ENCODE measurements at regions not wholly inside any gene's neighbourhood (a gene's known extent, or its start where the extent isn't known, plus 50 kb on each side); places are given as distances from the start of the nearest gene placed in this dataset.

DNA sequence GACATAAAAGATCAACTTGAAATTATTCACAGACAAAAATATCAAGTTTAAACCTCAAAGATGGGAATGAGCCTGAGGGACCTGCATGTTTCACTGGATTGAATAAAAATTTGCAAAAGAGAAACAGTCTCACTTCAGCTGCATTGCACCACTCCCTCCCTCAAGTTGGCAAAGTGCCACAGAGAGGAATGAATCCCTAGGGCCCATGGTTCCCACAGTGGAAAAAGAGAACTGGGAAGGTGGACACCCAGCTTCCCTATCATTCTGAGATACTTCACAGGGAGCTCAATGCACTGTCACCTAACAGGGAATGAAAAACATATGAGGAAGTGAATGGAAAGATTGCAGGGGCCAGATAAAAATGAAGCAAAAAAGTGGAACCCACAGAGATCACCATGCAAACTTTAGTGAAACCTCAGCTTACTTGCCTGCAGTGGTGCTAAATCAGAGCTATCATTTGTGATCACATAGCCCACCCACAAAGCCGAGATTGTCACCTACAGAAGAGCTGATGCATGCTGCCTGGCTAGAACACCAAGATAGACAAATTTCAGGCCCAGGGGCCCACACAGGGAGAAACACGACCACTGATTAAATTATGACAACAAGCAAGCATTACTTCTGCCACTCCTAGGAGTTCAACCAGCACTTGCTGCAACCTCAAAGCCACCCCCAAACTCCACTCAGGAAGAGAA lies 911.3 kb downstream of the LRFN5 start:
- no peak for DNase-seq (ENCODE audit: low read depth)
- no peak for TF ChIP-seq MYC (IDR thresholded peaks at IDR 0.05; ENCODE audit: low read depth, low read length)
- TF ChIP-seq, protein P1, sequence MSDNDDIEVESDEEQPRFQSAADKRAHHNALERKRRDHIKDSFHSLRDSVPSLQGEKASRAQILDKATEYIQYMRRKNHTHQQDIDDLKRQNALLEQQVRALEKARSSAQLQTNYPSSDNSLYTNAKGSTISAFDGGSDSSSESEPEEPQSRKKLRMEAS (IDR thresholded peaks at IDR 0.05; ENCODE audit: low read depth, low read length) = no peak
- TF ChIP-seq, protein P2, sequence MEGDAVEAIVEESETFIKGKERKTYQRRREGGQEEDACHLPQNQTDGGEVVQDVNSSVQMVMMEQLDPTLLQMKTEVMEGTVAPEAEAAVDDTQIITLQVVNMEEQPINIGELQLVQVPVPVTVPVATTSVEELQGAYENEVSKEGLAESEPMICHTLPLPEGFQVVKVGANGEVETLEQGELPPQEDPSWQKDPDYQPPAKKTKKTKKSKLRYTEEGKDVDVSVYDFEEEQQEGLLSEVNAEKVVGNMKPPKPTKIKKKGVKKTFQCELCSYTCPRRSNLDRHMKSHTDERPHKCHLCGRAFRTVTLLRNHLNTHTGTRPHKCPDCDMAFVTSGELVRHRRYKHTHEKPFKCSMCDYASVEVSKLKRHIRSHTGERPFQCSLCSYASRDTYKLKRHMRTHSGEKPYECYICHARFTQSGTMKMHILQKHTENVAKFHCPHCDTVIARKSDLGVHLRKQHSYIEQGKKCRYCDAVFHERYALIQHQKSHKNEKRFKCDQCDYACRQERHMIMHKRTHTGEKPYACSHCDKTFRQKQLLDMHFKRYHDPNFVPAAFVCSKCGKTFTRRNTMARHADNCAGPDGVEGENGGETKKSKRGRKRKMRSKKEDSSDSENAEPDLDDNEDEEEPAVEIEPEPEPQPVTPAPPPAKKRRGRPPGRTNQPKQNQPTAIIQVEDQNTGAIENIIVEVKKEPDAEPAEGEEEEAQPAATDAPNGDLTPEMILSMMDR (IDR thresholded peaks at IDR 0.05; ENCODE audit: low read depth, low read length) = no peak
- no peak for TF ChIP-seq POLR2A (IDR thresholded peaks at IDR 0.05; ENCODE audit: extremely low read depth, insufficient read length)
- H3K4me3 ChIP-seq (ENCODE audit: low read depth, low read length) = no peak overlapping the region

DNA sequence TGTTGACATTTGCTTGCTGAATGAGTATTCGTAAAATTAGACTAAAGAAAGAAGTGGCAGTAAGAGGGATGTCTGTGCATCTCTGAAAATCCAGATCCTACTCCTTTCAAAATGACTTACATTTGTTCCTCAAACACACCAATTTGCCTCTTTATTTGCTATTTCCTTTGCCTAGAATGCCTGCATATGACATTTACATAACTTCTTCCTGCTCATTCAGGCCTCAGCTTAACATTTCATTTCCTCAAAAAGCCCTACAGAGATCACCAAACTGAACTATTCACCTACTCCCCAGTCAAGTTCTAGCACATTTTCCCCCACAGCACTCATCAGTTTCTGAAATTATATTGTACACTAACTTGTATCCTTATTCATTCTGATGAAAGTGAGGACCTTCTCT lies 907.2 kb downstream of the LRFN5 start:
- TF ChIP-seq MYC (IDR thresholded peaks at IDR 0.05; ENCODE audit: low read depth, low read length) = no peak
- TF ChIP-seq, protein P2 (IDR thresholded peaks at IDR 0.05; ENCODE audit: low read depth, low read length) = no peak
- TF ChIP-seq, protein P1 (IDR thresholded peaks at IDR 0.05; ENCODE audit: low read depth, low read length) = no peak
- no peak for TF ChIP-seq POLR2A (IDR thresholded peaks at IDR 0.05; ENCODE audit: extremely low read depth, insufficient read length)
- H3K4me3 ChIP-seq (ENCODE audit: low read depth, low read length) = no peak overlapping the region
- no peak for DNase-seq (ENCODE audit: low read depth)

DNA sequence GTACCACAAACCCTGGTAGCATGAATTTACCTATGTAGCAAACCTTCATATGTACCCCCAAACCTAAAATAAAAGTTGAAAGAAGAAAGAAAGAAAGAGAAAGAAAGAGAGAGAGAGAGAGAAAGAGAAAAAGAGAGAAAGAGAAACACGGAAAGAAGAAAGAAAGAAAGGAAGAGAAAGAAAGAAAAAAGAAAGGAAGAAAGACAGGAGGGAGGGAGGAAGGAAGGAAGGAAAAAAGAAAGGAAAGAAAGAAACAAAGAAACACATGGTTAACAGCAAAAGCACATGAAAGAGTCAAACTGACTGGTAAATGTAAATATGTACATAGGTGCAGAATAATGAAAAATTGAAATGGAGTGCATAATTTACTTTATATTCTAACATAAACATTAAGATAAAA lies 903.4 kb downstream of the LRFN5 start:
- no peak overlapping the region for H3K4me3 ChIP-seq (ENCODE audit: low read depth, low read length)
- no peak for DNase-seq (ENCODE audit: low read depth)
- TF ChIP-seq, protein P1 (IDR thresholded peaks at IDR 0.05; ENCODE audit: low read depth, low read length) = no peak
- TF ChIP-seq POLR2A (IDR thresholded peaks at IDR 0.05; ENCODE audit: extremely low read depth, insufficient read length) (no peak), MYC (IDR thresholded peaks at IDR 0.05; ENCODE audit: low read depth, low read length) (no peak)
- TF ChIP-seq, protein P2 (IDR thresholded peaks at IDR 0.05; ENCODE audit: low read depth, low read length) = no peak

DNA sequence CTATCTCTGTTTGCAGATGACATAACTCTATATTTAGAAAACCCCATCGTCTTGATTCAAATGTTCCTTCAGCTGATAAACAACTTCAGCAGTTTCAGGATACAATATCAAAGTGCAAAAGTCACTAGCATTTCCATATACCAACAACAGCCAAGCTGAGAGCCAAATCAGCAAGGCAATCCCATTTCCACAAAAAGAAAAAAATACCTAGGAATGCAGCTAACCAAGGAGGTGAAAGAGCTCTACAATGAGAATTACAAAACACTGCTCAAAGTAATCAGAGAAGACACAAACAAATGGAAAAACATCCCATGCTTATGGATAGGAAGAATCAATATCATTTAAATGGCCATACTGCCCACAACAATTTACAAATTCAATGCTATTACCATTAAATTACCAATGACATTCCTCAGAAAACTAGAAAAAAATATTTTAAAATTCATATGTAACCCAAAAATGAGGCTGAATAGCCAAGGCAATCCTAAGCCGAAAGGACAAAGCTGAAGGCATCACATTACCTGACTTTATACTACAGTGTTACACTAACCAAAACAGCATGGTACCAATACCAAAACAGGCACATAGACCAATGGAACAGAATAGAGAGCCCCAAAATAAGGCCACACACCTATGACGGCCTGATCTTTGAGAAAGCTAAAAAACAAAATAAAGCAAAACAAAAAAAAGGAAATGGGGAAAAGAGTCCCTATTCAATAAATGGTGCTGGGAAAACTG lies 901.7 kb downstream of the LRFN5 start:
- TF ChIP-seq POLR2A (IDR thresholded peaks at IDR 0.05; ENCODE audit: extremely low read depth, insufficient read length) (no peak), MYC (IDR thresholded peaks at IDR 0.05; ENCODE audit: low read depth, low read length) (no peak)
- TF ChIP-seq, protein P1 (IDR thresholded peaks at IDR 0.05; ENCODE audit: low read depth, low read length) = no peak
- TF ChIP-seq, protein P2 (IDR thresholded peaks at IDR 0.05; ENCODE audit: low read depth, low read length) = no peak
- H3K4me3 ChIP-seq (ENCODE audit: low read depth, low read length) = no peak overlapping the region
- DNase-seq (ENCODE audit: low read depth) = no peak

DNA sequence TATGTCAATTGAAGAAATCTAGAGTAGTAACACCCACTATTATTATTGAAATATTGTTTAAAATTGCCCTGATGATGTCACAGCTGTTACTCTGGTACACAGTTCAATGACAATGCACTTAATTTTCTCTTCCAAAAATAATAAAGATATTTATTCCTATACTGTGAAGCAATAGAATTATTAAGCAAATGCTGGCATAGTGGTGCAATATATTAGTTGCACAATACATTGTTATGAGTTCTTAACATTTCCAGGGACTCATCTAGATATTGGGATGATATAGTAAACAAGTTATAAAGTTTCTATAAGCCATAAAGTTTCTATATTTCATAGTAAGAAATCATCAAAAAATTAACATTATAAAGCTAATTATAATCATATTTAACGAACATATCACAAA lies 897.8 kb downstream of the LRFN5 start:
- no peak for TF ChIP-seq POLR2A (IDR thresholded peaks at IDR 0.05; ENCODE audit: extremely low read depth, insufficient read length)
- TF ChIP-seq, protein P1 (IDR thresholded peaks at IDR 0.05; ENCODE audit: low read depth, low read length) = no peak
- no peak for TF ChIP-seq MYC (IDR thresholded peaks at IDR 0.05; ENCODE audit: low read depth, low read length)
- TF ChIP-seq, protein P2 (IDR thresholded peaks at IDR 0.05; ENCODE audit: low read depth, low read length) = no peak
- no peak overlapping the region for H3K4me3 ChIP-seq (ENCODE audit: low read depth, low read length)
- no peak for DNase-seq (ENCODE audit: low read depth)

Measured in NB4 (cell line).